Brain microvascular endothelial cell (primary cell): ENCODE measurements at regions not wholly inside any gene's neighbourhood (a gene's known extent, or its start where the extent isn't known, plus 50 kb on each side); places are given as distances from the start of the nearest gene placed in this dataset.

ENCODE experiments used
- DNase-seq: peaks from one replicate; pipeline ENCODE4 v3.0.0-alpha.2; 2020
- H3K27ac ChIP-seq: fragments of 250-450 bp; sonication (Bioruptor Pico); 2 replicates; pipeline ENCODE4 v1.5.1; 2020; ENCODE audit warnings: mild to moderate bottlenecking, moderate library complexity
- H3K27me3 ChIP-seq: fragments of 250-450 bp; sonication (Bioruptor Pico); replicated peaks from 2 replicates; pipeline ENCODE4 v1.5.1; 2020; ENCODE audit warnings: mild to moderate bottlenecking
- H3K36me3 ChIP-seq: fragments of 250-450 bp; sonication (Bioruptor Pico); replicated peaks from 2 replicates; pipeline ENCODE4 v1.5.1; 2020; ENCODE audit warnings: mild to moderate bottlenecking
- H3K4me3 ChIP-seq: 2 replicates; pipeline ENCODE4 v1.5.1; 2011; ENCODE audit warnings: low read depth, mild to moderate bottlenecking, control low read depth, low read length, moderate library complexity
- CTCF ChIP-seq: IDR thresholded peaks from 2 replicates; pipeline ENCODE4 v1.5.1; 2011; ENCODE audit warnings: low read depth, mild to moderate bottlenecking, moderate library complexity, low read length, control low read depth, inconsistent platforms; ENCODE audit errors: missing control alignments
- in situ Hi-C: cut with HindIII; loops from 2 replicates; pipeline ENCODE4 v1.10.0; 2017; ENCODE audit warnings: low sequenced_read_pairs, low pct_ligation_motif_present

- DNase-seq: no peak
Observed at GRCh38 chr5:130805648-130806047, 359.4 kb downstream of the HINT1 start.

GRCh38 chr5:130805036-130805435, 360.0 kb downstream of the HINT1 start:
- H3K27me3 ChIP-seq: no peaks in the 10 kb centered on the region
- DNase-seq: no peak
- in situ Hi-C loops: no loop called here
- no peaks in the 10 kb centered on the region for H3K36me3 ChIP-seq
- TF ChIP-seq CTCF: no peak
- H3K27ac ChIP-seq: no peak overlapping the region
- no peak overlapping the region for H3K4me3 ChIP-seq

More at GRCh38 chr5:130805648-130806047, 359.4 kb downstream of the HINT1 start:
- Histone ChIP-seq H3K4me3 (no peak overlapping the region), H3K27ac (no peak overlapping the region), H3K36me3 (no peaks in the 10 kb centered on the region), H3K27me3 (no peaks in the 10 kb centered on the region)
- no peak for TF ChIP-seq CTCF
- in situ Hi-C loops: no loop called here

- DNase-seq: no peak
- Histone ChIP-seq H3K27ac (no peak overlapping the region), H3K4me3 (no peak overlapping the region), H3K27me3 (no peaks in the 10 kb centered on the region), H3K36me3 (no peaks in the 10 kb centered on the region)
- in situ Hi-C loops: no loop called here
- no peak for TF ChIP-seq CTCF
Observed at GRCh38 chr5:130801963-130802362, 363.1 kb downstream of the HINT1 start.

GRCh38 chr5:130799015-130799414, 366.0 kb downstream of the HINT1 start:
- Histone ChIP-seq H3K36me3 (no peaks in the 10 kb centered on the region), H3K27ac (no peak overlapping the region), H3K4me3 (no peak overlapping the region), H3K27me3 (no peaks in the 10 kb centered on the region)
- in situ Hi-C loops: no loop called here
- DNase-seq: no peak
- no peak for TF ChIP-seq CTCF

- no peak for DNase-seq
- Histone ChIP-seq H3K27me3 (no peaks in the 10 kb centered on the region), H3K36me3 (no peaks in the 10 kb centered on the region), H3K27ac (no peak overlapping the region), H3K4me3 (no peak overlapping the region)
- no peak for TF ChIP-seq CTCF
- in situ Hi-C loops: no loop called here
Observed at GRCh38 chr5:130797303-130797702, 367.8 kb downstream of the HINT1 start.

- H3K27ac ChIP-seq: no peak overlapping the region
- no peak for TF ChIP-seq CTCF
- H3K36me3 ChIP-seq: no peaks in the 10 kb centered on the region
- no peak overlapping the region for H3K4me3 ChIP-seq
- H3K27me3 ChIP-seq: no peaks in the 10 kb centered on the region
- DNase-seq: no peak
- in situ Hi-C loops: no loop called here
Observed at GRCh38 chr5:130796902-130797301, 368.2 kb downstream of the HINT1 start.
